Calu3 (cell line): ENCODE measurements at regions not wholly inside any gene's neighbourhood (a gene's known extent, or its start where the extent isn't known, plus 50 kb on each side); places are given as distances from the start of the nearest gene placed in this dataset.

Experiments used
- BruUV-seq: library from RNA; stranded (reverse); fragments of 400-500 nt; replicated peaks from 2 replicates; lab custom pipeline; 2021; lab: Mats Ljungman, UMichigan
- CTCF ChIA-PET: fragments of 300-600 bp; sonication (Branson Sonifier 250); formaldehyde crosslinking; loops from one replicate; lab custom pipeline; 2022; ENCODE audit warnings: antibody characterized with exemption; lab: Charles Lee
- DNase-seq: peaks from one replicate; pipeline ENCODE4 v3.0.0; 2022
- H3K27ac Mint-ChIP-seq: one replicate; pipeline ENCODE4 v1.8.0; 2022; ENCODE audit warnings: mixed read lengths; ENCODE audit not compliant: unreplicated experiment
- H3K27me3 Mint-ChIP-seq: one replicate; pipeline ENCODE4 v1.8.0; 2022; ENCODE audit warnings: mixed read lengths; ENCODE audit not compliant: unreplicated experiment
- H3K36me3 Mint-ChIP-seq: one replicate; pipeline ENCODE4 v1.8.0; 2022; ENCODE audit warnings: mild to moderate bottlenecking, moderate library complexity, mixed read lengths; ENCODE audit not compliant: insufficient read depth, unreplicated experiment
- H3K4me1 Mint-ChIP-seq: one replicate; pipeline ENCODE4 v1.8.0; 2022; ENCODE audit warnings: mild to moderate bottlenecking, low read depth, mixed read lengths; ENCODE audit not compliant: unreplicated experiment
- H3K4me3 Mint-ChIP-seq: one replicate; pipeline ENCODE4 v1.8.0; 2022; ENCODE audit warnings: mild to moderate bottlenecking, low read depth, moderate library complexity, mixed read lengths; ENCODE audit not compliant: unreplicated experiment
- H3K9me3 Mint-ChIP-seq: one replicate; pipeline ENCODE4 v1.8.0; 2022; ENCODE audit warnings: low read depth, mixed read lengths; ENCODE audit not compliant: unreplicated experiment
- intact Hi-C: fragments of 100-400 bp; cut with micrococcal nuclease; formaldehyde crosslinking; loops from one replicate; pipeline ENCODE4 v1.10.0; 2022; ENCODE audit not compliant: unreplicated experiment
- TF ChIP-seq, protein P1 (sequence below): fragments of 200-600 bp; IDR thresholded peaks from one replicate; pipeline ENCODE4 v1.8.0; 2022; ENCODE audit warnings: antibody characterized with exemption; ENCODE audit not compliant: unreplicated experiment

DNA sequence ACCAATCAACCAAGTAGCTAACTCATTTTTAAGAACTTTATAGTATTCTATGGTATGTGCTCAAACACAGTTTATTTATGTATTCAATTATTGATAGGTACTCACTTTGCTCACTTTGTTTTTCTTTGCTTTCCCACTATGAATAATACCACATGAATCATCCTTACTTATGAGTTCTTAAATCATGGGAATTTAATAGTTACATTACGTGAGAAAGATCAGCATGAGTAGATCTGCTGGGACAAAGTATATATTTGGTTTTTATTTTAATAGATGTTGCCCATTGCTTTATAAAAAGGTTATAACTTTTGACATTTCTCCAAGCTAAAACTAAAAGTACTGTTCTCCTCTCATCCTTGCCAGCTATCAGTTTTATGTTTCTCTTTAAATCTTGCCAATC lies 390.7 kb downstream of the LRATD1 start:
- no peak overlapping the region for H3K27ac Mint-ChIP-seq
- H3K4me3 Mint-ChIP-seq = no peak overlapping the region
- no peaks in the 10 kb centered on the region for H3K4me1 Mint-ChIP-seq
- H3K27me3 Mint-ChIP-seq = no peaks in the 10 kb centered on the region
- H3K9me3 Mint-ChIP-seq = peaks cover 2% of the 10 kb centered on the region
- intact Hi-C loops = no loop called here
- CTCF ChIA-PET = no interaction called here
- DNase-seq = no peak
- TF ChIP-seq, protein P1, sequence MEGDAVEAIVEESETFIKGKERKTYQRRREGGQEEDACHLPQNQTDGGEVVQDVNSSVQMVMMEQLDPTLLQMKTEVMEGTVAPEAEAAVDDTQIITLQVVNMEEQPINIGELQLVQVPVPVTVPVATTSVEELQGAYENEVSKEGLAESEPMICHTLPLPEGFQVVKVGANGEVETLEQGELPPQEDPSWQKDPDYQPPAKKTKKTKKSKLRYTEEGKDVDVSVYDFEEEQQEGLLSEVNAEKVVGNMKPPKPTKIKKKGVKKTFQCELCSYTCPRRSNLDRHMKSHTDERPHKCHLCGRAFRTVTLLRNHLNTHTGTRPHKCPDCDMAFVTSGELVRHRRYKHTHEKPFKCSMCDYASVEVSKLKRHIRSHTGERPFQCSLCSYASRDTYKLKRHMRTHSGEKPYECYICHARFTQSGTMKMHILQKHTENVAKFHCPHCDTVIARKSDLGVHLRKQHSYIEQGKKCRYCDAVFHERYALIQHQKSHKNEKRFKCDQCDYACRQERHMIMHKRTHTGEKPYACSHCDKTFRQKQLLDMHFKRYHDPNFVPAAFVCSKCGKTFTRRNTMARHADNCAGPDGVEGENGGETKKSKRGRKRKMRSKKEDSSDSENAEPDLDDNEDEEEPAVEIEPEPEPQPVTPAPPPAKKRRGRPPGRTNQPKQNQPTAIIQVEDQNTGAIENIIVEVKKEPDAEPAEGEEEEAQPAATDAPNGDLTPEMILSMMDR = no peak
- H3K36me3 Mint-ChIP-seq = no peaks in the 10 kb centered on the region
- BruUV-seq = no TSS peak

DNA sequence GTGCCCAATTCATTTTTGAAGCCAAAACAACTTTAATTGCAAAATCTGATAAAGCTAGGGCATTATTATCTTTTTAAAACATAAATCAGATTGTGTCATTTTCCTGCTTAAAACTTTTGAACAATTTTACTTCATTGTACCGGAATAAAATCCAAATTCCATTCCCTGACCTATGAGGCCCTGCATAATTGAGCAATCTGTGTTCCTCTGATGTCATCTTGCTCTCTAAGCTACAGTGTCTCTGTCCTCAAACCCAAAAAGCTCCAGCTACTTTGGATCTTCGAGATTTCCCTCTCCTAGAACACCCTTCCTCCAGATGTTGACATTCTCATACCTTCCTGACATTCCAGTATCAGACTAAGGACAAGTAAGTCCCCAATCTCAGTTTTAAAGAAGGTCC lies 395.9 kb downstream of the LRATD1 start:
- Mint-ChIP-seq H3K27me3 (no peaks in the 10 kb centered on the region), H3K4me3 (no peak overlapping the region), H3K4me1 (no peaks in the 10 kb centered on the region), H3K9me3 (no peaks in the 10 kb centered on the region), H3K27ac (no peak overlapping the region), H3K36me3 (no peaks in the 10 kb centered on the region)
- CTCF ChIA-PET = no interaction called here
- no TSS peak for BruUV-seq
- intact Hi-C loops = no loop called here
- DNase-seq = no peak
- TF ChIP-seq, protein P1 = no peak

DNA sequence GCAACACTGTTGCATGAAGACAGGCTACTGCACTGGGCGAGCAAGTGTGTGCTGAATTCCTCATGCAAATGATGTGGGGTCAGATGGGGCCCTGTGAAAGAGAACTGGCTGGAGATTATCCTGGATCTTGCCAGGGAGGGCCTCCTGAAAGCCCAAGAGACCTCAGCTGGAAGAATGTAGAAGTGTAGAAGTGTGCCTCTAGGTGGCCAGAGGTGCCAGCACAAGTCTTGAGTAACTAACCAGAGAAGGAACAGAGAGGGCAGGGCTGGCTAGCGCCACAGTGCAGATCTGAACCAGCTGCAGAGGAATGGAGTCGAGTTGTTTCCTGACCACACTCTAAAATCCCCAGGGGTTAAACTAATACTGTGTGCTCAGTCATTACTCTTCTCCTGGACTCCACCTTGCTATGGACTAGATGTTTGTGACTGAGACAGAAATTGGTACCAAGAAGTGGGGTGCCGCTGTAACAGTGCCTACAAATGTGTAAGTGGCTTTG lies 399.3 kb downstream of the LRATD1 start:
- CTCF ChIA-PET = no interaction called here
- H3K27ac Mint-ChIP-seq = no peak overlapping the region
- no peaks in the 10 kb centered on the region for H3K27me3 Mint-ChIP-seq
- intact Hi-C loops = no loop called here
- BruUV-seq = no TSS peak
- peaks cover 4% of the 10 kb centered on the region for H3K9me3 Mint-ChIP-seq
- no peaks in the 10 kb centered on the region for H3K4me1 Mint-ChIP-seq
- H3K36me3 Mint-ChIP-seq = no peaks in the 10 kb centered on the region
- TF ChIP-seq, protein P1 = no peak
- no peak overlapping the region for H3K4me3 Mint-ChIP-seq
- DNase-seq = no peak

DNA sequence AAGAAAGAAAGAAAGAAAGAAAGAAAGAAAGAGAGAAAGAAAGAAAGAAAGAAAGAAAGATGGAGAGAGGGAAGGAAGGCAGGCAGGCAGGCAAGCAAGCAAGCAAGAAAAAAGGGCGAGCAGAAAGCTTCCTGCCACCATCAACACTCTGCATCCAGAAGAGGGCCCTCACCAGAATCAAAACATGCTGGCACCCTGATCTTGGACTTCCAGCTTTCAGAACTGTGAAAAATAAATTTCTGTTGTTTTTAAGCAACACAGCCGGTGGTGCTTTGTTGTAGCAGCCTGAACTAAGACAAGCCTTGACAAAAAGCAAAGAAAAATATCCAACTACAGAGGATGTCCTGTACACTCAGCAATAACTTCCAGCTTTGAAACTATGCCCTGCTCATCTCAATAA lies 401.7 kb downstream of the LRATD1 start:
- H3K36me3 Mint-ChIP-seq = no peaks in the 10 kb centered on the region
- no TSS peak for BruUV-seq
- H3K4me3 Mint-ChIP-seq = no peak overlapping the region
- H3K27ac Mint-ChIP-seq = no peak overlapping the region
- CTCF ChIA-PET = no interaction called here
- intact Hi-C loops = no loop called here
- DNase-seq = no peak
- no peaks in the 10 kb centered on the region for H3K27me3 Mint-ChIP-seq
- TF ChIP-seq, protein P1 = no peak
- H3K4me1 Mint-ChIP-seq = no peaks in the 10 kb centered on the region
- H3K9me3 Mint-ChIP-seq = peaks cover 4% of the 10 kb centered on the region
